ENCODE measurements at regions not wholly inside any gene's neighbourhood (a gene's known extent, or its start where the extent isn't known, plus 50 kb on each side); places are given as distances from the start of the nearest gene placed in this dataset.
A peak's percentile ranks its signal among the peaks of the same experiment; 100 is the strongest.
"Not testable (repeated sequence)": the region's sequence is repeated elsewhere in the genome, so short reads cannot be mapped to it uniquely, and the experiment has no call there.

GRCh38 chr14:22105624-22106006 lies 432.0 kb upstream of the OR4E1 start:
- Histone ChIP-seq H3K4me1 (ENCODE audit: control insufficient read depth in 2 of 2, insufficient read depth in 2 of 2, low read length in 2 of 2) (peaks cover 25 to 44% of the 10 kb centered on the region in 2 donors), H3K36me3 (ENCODE audit: control insufficient read depth in 2 of 2, insufficient read depth in 2 of 2, low read length in 1 of 2) (no peaks in the 10 kb centered on the region), H3K27ac (ENCODE audit: low read depth in 1 of 2, low read length in 1 of 2) (peak overlapping the region; percentile 64 to 95), H3K9me3 (ENCODE audit: control insufficient read depth in 2 of 2, insufficient read depth in 1 of 2, low read length in 1 of 2) (no peaks in the 10 kb centered on the region), H3K27me3 (ENCODE audit: control insufficient read depth in 2 of 2, insufficient read depth in 1 of 2, low read length in 1 of 2) (no peaks in the 10 kb centered on the region), H3K4me3 (ENCODE audit: low read length in 2 of 2) (peak overlapping the region; percentile 34 to 42)
- 14% methylated on average over 4 of the region's 4 CpGs for WGBS
- DNase-seq (ENCODE audit: low read depth in 6 of 9, low spot score in 9 of 9) = peak in 1 of 9 donors; percentile 77

- H3K4me1 ChIP-seq (ENCODE audit: control insufficient read depth in 2 of 2, insufficient read depth in 2 of 2, low read length in 2 of 2) = peaks cover 25 to 48% of the 10 kb centered on the region in 2 donors
- H3K27me3 ChIP-seq (ENCODE audit: control insufficient read depth in 2 of 2, insufficient read depth in 1 of 2, low read length in 1 of 2) = no peaks in the 10 kb centered on the region
- H3K4me3 ChIP-seq (ENCODE audit: low read length in 2 of 2) = peak overlapping the region; percentile 34 to 42
- H3K27ac ChIP-seq (ENCODE audit: low read depth in 1 of 2, low read length in 1 of 2) = peak overlapping the region; percentile 64 to 95
- DNase-seq (ENCODE audit: low read depth in 6 of 9, low spot score in 9 of 9) = peak in 1 of 9 donors; percentile 65
- no peaks in the 10 kb centered on the region for H3K9me3 ChIP-seq (ENCODE audit: control insufficient read depth in 2 of 2, insufficient read depth in 1 of 2, low read length in 1 of 2)
- 25% methylated on average over 8 of the region's 8 CpGs for WGBS
- H3K36me3 ChIP-seq (ENCODE audit: control insufficient read depth in 2 of 2, insufficient read depth in 2 of 2, low read length in 1 of 2) = no peaks in the 10 kb centered on the region
Observed at GRCh38 chr14:22105006-22105623, 431.5 kb upstream of the OR4E1 start.

GRCh38 chr14:22100764-22101120 lies 427.1 kb upstream of the OR4E1 start:
- H3K4me3 ChIP-seq (ENCODE audit: low read length in 2 of 2); H3K9me3 ChIP-seq (ENCODE audit: control insufficient read depth in 2 of 2, insufficient read depth in 1 of 2, low read length in 1 of 2); H3K27ac ChIP-seq (ENCODE audit: low read depth in 1 of 2, low read length in 1 of 2); DNase-seq (ENCODE audit: low read depth in 6 of 9, low spot score in 9 of 9); H3K36me3 ChIP-seq (ENCODE audit: control insufficient read depth in 2 of 2, insufficient read depth in 2 of 2, low read length in 1 of 2); H3K27me3 ChIP-seq (ENCODE audit: control insufficient read depth in 2 of 2, insufficient read depth in 1 of 2, low read length in 1 of 2): not testable (repeated sequence)
- H3K4me1 ChIP-seq (ENCODE audit: control insufficient read depth in 2 of 2, insufficient read depth in 2 of 2, low read length in 2 of 2) = peaks cover 20 to 48% of the 10 kb centered on the region in 2 donors
- WGBS = 97% methylated on average over 13 of the region's 13 CpGs

- Histone ChIP-seq H3K9me3 (ENCODE audit: control insufficient read depth in 2 of 2, insufficient read depth in 1 of 2, low read length in 1 of 2) (no peaks in the 10 kb centered on the region), H3K4me3 (ENCODE audit: low read length in 2 of 2) (no peak overlapping the region), H3K27ac (ENCODE audit: low read depth in 1 of 2, low read length in 1 of 2) (peak overlapping the region in 1 of 2 donors; percentile 1), H3K36me3 (ENCODE audit: control insufficient read depth in 2 of 2, insufficient read depth in 2 of 2, low read length in 1 of 2) (no peaks in the 10 kb centered on the region), H3K4me1 (ENCODE audit: control insufficient read depth in 2 of 2, insufficient read depth in 2 of 2, low read length in 2 of 2) (peaks cover 18 to 43% of the 10 kb centered on the region in 2 donors), H3K27me3 (ENCODE audit: control insufficient read depth in 2 of 2, insufficient read depth in 1 of 2, low read length in 1 of 2) (no peaks in the 10 kb centered on the region)
- 16% methylated on average over 11 of the region's 11 CpGs for WGBS
- DNase-seq (ENCODE audit: low read depth in 6 of 9, low spot score in 9 of 9) = peak in 5 of 9 donors; percentile 78 to 93 (median 80)
Observed at GRCh38 chr14:22099942-22100763, 426.5 kb upstream of the OR4E1 start.

- Histone ChIP-seq H3K27me3 (ENCODE audit: control insufficient read depth in 2 of 2, insufficient read depth in 1 of 2, low read length in 1 of 2) (no peaks in the 10 kb centered on the region), H3K4me3 (ENCODE audit: low read length in 2 of 2) (no peak overlapping the region), H3K4me1 (ENCODE audit: control insufficient read depth in 2 of 2, insufficient read depth in 2 of 2, low read length in 2 of 2) (peaks cover 29 to 53% of the 10 kb centered on the region in 2 donors), H3K9me3 (ENCODE audit: control insufficient read depth in 2 of 2, insufficient read depth in 1 of 2, low read length in 1 of 2) (no peaks in the 10 kb centered on the region), H3K27ac (ENCODE audit: low read depth in 1 of 2, low read length in 1 of 2) (peak overlapping the region in 1 of 2 donors; percentile 52), H3K36me3 (ENCODE audit: control insufficient read depth in 2 of 2, insufficient read depth in 2 of 2, low read length in 1 of 2) (no peaks in the 10 kb centered on the region)
- no peak for DNase-seq (ENCODE audit: low read depth in 6 of 9, low spot score in 9 of 9)
Observed at GRCh38 chr14:22098435-22098834, 424.8 kb upstream of the OR4E1 start.

GRCh38 chr14:22097586-22098292 lies 424.1 kb upstream of the OR4E1 start:
- Histone ChIP-seq H3K9me3 (ENCODE audit: control insufficient read depth in 2 of 2, insufficient read depth in 1 of 2, low read length in 1 of 2) (no peaks in the 10 kb centered on the region), H3K4me1 (ENCODE audit: control insufficient read depth in 2 of 2, insufficient read depth in 2 of 2, low read length in 2 of 2) (peaks cover 29 to 53% of the 10 kb centered on the region in 2 donors), H3K36me3 (ENCODE audit: control insufficient read depth in 2 of 2, insufficient read depth in 2 of 2, low read length in 1 of 2) (no peaks in the 10 kb centered on the region), H3K4me3 (ENCODE audit: low read length in 2 of 2) (no peak overlapping the region), H3K27me3 (ENCODE audit: control insufficient read depth in 2 of 2, insufficient read depth in 1 of 2, low read length in 1 of 2) (no peaks in the 10 kb centered on the region), H3K27ac (ENCODE audit: low read depth in 1 of 2, low read length in 1 of 2) (peak overlapping the region; percentile 60 to 92)
- DNase-seq (ENCODE audit: low read depth in 6 of 9, low spot score in 9 of 9) = peak in 1 of 9 donors; percentile 61
- 7% methylated on average over 4 of the region's 4 CpGs for WGBS

GRCh38 chr14:22097072-22097471 lies 423.5 kb upstream of the OR4E1 start:
- H3K4me3 ChIP-seq (ENCODE audit: low read length in 2 of 2) = no peak overlapping the region
- no peak for DNase-seq (ENCODE audit: low read depth in 6 of 9, low spot score in 9 of 9)
- no peaks in the 10 kb centered on the region for H3K9me3 ChIP-seq (ENCODE audit: control insufficient read depth in 2 of 2, insufficient read depth in 1 of 2, low read length in 1 of 2)
- H3K27me3 ChIP-seq (ENCODE audit: control insufficient read depth in 2 of 2, insufficient read depth in 1 of 2, low read length in 1 of 2) = no peaks in the 10 kb centered on the region
- peak overlapping the region in 1 of 2 donors; percentile 92 for H3K27ac ChIP-seq (ENCODE audit: low read depth in 1 of 2, low read length in 1 of 2)
- 7% methylated on average over 5 of the region's 5 CpGs for WGBS
- no peaks in the 10 kb centered on the region for H3K36me3 ChIP-seq (ENCODE audit: control insufficient read depth in 2 of 2, insufficient read depth in 2 of 2, low read length in 1 of 2)
- H3K4me1 ChIP-seq (ENCODE audit: control insufficient read depth in 2 of 2, insufficient read depth in 2 of 2, low read length in 2 of 2) = peaks cover 29 to 53% of the 10 kb centered on the region in 2 donors

GRCh38 chr14:22096514-22096895 lies 422.9 kb upstream of the OR4E1 start:
- WGBS = 8% methylated on average over 4 of the region's 4 CpGs
- no peaks in the 10 kb centered on the region for H3K27me3 ChIP-seq (ENCODE audit: control insufficient read depth in 2 of 2, insufficient read depth in 1 of 2, low read length in 1 of 2)
- H3K9me3 ChIP-seq (ENCODE audit: control insufficient read depth in 2 of 2, insufficient read depth in 1 of 2, low read length in 1 of 2) = no peaks in the 10 kb centered on the region
- no peaks in the 10 kb centered on the region for H3K36me3 ChIP-seq (ENCODE audit: control insufficient read depth in 2 of 2, insufficient read depth in 2 of 2, low read length in 1 of 2)
- peaks cover 29 to 53% of the 10 kb centered on the region in 2 donors for H3K4me1 ChIP-seq (ENCODE audit: control insufficient read depth in 2 of 2, insufficient read depth in 2 of 2, low read length in 2 of 2)
- DNase-seq (ENCODE audit: low read depth in 6 of 9, low spot score in 9 of 9) = peak in 6 of 9 donors; percentile 59 to 90 (median 77)
- peak overlapping the region; percentile 28 to 37 for H3K4me3 ChIP-seq (ENCODE audit: low read length in 2 of 2)
- H3K27ac ChIP-seq (ENCODE audit: low read depth in 1 of 2, low read length in 1 of 2) = peak overlapping the region; percentile 86 to 92

Measured in thymus (tissue), 11 donors.